ENCODE measurements at regions not wholly inside any gene's neighbourhood (a gene's known extent, or its start where the extent isn't known, plus 50 kb on each side); places are given as distances from the start of the nearest gene placed in this dataset.
A peak's percentile ranks its signal among the peaks of the same experiment; 100 is the strongest.

DNA sequence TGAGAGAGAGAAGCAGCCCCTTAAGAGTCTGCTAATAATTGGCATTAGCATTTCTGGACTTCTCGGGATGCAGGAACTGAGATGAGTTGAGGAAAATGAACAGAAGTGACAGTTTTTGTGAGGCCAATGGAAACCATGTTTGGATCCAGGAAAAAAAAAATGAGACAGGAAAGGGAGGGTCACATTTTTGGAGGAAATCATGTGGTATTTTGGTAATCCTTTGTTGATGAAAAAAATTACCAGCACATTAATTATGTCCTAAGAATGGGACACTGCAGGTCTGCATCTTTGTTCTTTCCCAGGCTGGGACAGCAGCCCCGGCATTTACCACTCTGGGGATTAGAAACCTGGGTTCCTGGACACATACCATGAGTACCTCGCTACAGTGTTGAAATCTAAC lies 109.9 kb upstream of the ZFHX3 start:
- H3K36me3 ChIP-seq (ENCODE audit: control insufficient read depth in 4 of 4, insufficient read depth in 4 of 4, low read length in 4 of 4), result no peaks in the 10 kb centered on the region
- TF ChIP-seq, protein P1, sequence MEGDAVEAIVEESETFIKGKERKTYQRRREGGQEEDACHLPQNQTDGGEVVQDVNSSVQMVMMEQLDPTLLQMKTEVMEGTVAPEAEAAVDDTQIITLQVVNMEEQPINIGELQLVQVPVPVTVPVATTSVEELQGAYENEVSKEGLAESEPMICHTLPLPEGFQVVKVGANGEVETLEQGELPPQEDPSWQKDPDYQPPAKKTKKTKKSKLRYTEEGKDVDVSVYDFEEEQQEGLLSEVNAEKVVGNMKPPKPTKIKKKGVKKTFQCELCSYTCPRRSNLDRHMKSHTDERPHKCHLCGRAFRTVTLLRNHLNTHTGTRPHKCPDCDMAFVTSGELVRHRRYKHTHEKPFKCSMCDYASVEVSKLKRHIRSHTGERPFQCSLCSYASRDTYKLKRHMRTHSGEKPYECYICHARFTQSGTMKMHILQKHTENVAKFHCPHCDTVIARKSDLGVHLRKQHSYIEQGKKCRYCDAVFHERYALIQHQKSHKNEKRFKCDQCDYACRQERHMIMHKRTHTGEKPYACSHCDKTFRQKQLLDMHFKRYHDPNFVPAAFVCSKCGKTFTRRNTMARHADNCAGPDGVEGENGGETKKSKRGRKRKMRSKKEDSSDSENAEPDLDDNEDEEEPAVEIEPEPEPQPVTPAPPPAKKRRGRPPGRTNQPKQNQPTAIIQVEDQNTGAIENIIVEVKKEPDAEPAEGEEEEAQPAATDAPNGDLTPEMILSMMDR (IDR thresholded peaks at IDR 0.05; ENCODE audit: control extremely low read depth, extremely low read depth), result no peak
- H3K4me3 ChIP-seq, result no peak overlapping the region
- DNase-seq (no peak), ATAC-seq (ENCODE audit: insufficient read depth, low FRiP score) (no peak)
- WGBS, 2 donors, result 63 to 78% methylated on average over 3 of the region's 3 CpGs
- H3K27me3 ChIP-seq (ENCODE audit: control insufficient read depth in 3 of 3, insufficient read depth in 3 of 3, low read length in 2 of 3), result no peaks in the 10 kb centered on the region
- H3K27ac ChIP-seq (ENCODE audit: low read depth in 1 of 2, low read length in 1 of 2), result no peak overlapping the region
- H3K9ac ChIP-seq (ENCODE audit: insufficient read depth in 1 of 2, low read length in 2 of 2), result no peak overlapping the region
- H3K4me1 ChIP-seq (ENCODE audit: control insufficient read depth in 5 of 5, insufficient read depth in 5 of 5, low read length in 5 of 5), result peaks cover 0 to 10% (median 2%) of the 10 kb centered on the region in 5 donors
- H3K9me3 ChIP-seq (ENCODE audit: control insufficient read depth in 4 of 4, insufficient read depth in 3 of 4, low read length in 3 of 4), result peaks cover 0 to 2% (median 0%) of the 10 kb centered on the region in 4 donors

DNA sequence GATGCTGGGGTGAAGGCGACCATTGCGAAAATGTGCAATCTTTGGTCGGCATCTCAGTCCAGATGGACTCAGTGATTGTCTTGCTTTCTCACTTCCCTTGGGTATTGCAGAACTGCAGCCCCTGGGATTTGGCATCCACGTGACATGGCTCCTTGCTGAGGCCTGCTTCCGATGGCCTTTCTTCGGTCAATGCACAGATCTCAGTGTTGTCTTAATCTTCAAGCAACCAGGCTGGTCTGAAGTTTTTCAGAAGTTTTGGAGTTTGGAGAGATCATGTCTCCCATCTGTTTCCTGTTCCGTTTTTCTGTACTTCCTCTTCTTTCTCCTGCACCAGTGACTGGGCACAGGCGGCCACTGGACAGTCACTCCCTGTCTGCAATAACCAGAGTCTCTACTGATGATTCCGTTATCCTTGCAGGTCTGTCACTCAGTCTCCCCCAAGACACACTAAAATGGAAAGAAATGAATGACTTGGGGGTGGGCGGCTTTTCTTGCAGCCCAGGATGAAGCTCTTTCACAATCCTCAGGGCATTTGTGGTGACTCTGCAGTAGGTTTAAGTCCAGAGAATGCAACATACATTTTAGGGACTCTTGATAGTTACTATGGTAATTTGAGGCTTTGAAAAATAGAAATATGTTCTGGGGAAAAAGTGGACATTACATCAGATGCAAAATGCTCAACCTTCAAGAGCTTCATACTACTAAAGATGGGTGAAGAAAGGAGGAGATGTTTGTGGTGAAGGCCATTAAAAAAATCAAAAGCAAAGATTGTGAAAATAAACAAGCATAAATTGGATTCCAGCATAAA lies 106.3 kb upstream of the ZFHX3 start:
- no peaks in the 10 kb centered on the region for H3K27me3 ChIP-seq (ENCODE audit: control insufficient read depth in 3 of 3, insufficient read depth in 3 of 3, low read length in 2 of 3)
- DNase-seq, result peak in 1 of 3 donors; percentile 55
- WGBS, 2 donors, result 22 to 49% methylated on average over 10 of the region's 10 CpGs
- H3K36me3 ChIP-seq (ENCODE audit: control insufficient read depth in 4 of 4, insufficient read depth in 4 of 4, low read length in 4 of 4), result no peaks in the 10 kb centered on the region
- no peak overlapping the region for H3K4me3 ChIP-seq
- H3K27ac ChIP-seq (ENCODE audit: low read depth in 1 of 2, low read length in 1 of 2), result peak overlapping the region in 1 of 2 donors; percentile 51
- H3K9ac ChIP-seq (ENCODE audit: insufficient read depth in 1 of 2, low read length in 2 of 2), result no peak overlapping the region
- H3K9me3 ChIP-seq (ENCODE audit: control insufficient read depth in 4 of 4, insufficient read depth in 3 of 4, low read length in 3 of 4), result peaks cover 0 to 2% (median under 1%) of the 10 kb centered on the region in 4 donors
- TF ChIP-seq, protein P1 (IDR thresholded peaks at IDR 0.05; ENCODE audit: control extremely low read depth, extremely low read depth), result no peak
- ATAC-seq (ENCODE audit: insufficient read depth, low FRiP score), result peak; percentile 53
- peaks cover 0 to 41% (median 7%) of the 10 kb centered on the region in 5 donors for H3K4me1 ChIP-seq (ENCODE audit: control insufficient read depth in 5 of 5, insufficient read depth in 5 of 5, low read length in 5 of 5)

DNA sequence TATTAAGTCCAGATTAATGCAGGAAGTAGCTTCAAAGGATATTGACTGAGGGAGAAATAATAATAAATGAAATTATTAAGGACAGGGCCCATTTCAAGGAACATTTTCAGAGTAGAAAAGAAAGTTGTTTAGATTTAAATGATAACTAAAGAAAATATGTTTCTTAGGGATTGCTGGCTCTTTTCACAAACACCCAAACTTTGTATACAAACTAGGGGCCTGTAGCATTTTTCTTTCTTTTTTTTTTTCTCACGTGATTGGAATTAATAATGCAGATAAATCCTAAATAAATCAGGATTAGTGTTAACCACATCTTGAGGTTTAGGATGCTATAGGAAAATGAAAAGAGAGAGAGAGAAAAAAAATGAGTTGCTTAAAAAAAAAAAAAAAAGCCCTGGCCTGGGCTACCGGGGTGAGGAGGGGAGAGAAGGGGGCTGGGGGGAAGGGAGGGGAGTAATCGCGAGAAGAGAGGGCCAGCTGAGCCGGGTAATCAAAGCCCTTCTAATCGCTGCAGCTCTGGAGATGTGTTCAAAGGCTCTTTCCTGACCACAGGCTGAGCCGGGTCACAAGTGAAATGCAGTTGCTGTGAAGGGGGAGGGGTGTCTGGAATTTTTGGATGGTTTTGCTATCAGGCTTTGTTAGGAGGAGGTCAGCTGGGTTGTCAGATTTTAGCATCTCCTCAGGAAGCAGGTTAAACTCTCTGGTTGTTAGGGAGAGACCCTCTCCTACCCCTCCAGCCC lies 104.6 kb upstream of the ZFHX3 start:
- Histone ChIP-seq H3K36me3 (ENCODE audit: control insufficient read depth in 4 of 4, insufficient read depth in 4 of 4, low read length in 4 of 4) (no peaks in the 10 kb centered on the region), H3K4me1 (ENCODE audit: control insufficient read depth in 5 of 5, insufficient read depth in 5 of 5, low read length in 5 of 5) (peaks cover 0 to 42% (median 7%) of the 10 kb centered on the region in 5 donors), H3K4me3 (no peak overlapping the region), H3K9ac (ENCODE audit: insufficient read depth in 1 of 2, low read length in 2 of 2) (no peak overlapping the region), H3K9me3 (ENCODE audit: control insufficient read depth in 4 of 4, insufficient read depth in 3 of 4, low read length in 3 of 4) (peaks cover 0 to 2% (median 0%) of the 10 kb centered on the region in 4 donors), H3K27ac (ENCODE audit: low read depth in 1 of 2, low read length in 1 of 2) (no peak overlapping the region), H3K27me3 (ENCODE audit: control insufficient read depth in 3 of 3, insufficient read depth in 3 of 3, low read length in 2 of 3) (no peaks in the 10 kb centered on the region)
- DNase-seq (peak; percentile 84 to 91 (median 87)), ATAC-seq (ENCODE audit: insufficient read depth, low FRiP score) (no peak)
- TF ChIP-seq, protein P1 (IDR thresholded peaks at IDR 0.05; ENCODE audit: control extremely low read depth, extremely low read depth), result no peak
- 22 to 32% methylated on average over 7 of the region's 7 CpGs for WGBS, 2 donors

All from lung (tissue), 11 donors.